ENCODE measurements at regions not wholly inside any gene's neighbourhood (a gene's known extent, or its start where the extent isn't known, plus 50 kb on each side); places are given as distances from the start of the nearest gene placed in this dataset.

- no peak for DNase-seq (ENCODE audit: low read depth)
These were observed 147.5 kb downstream of the CRYBB2 start for GRCh38 chr22:25366876-25367466.

- no peak for DNase-seq (ENCODE audit: low read depth)
These were observed 148.3 kb downstream of the CRYBB2 start for GRCh38 chr22:25367756-25368155.

- DNase-seq (ENCODE audit: low read depth): peak; percentile 65
These were observed 148.8 kb downstream of the CRYBB2 start for GRCh38 chr22:25368271-25368670.

GRCh38 chr22:25369041-25369440 lies 149.6 kb downstream of the CRYBB2 start:
- no peak for DNase-seq (ENCODE audit: low read depth)

GRCh38 chr22:25370322-25370721 lies 150.9 kb downstream of the CRYBB2 start:
- no peak for DNase-seq (ENCODE audit: low read depth)

GRCh38 chr22:25372000-25372595 lies 152.7 kb downstream of the CRYBB2 start:
- DNase-seq (ENCODE audit: low read depth): no peak

- no peak for DNase-seq (ENCODE audit: low read depth)
These were observed 154.5 kb downstream of the CRYBB2 start for GRCh38 chr22:25373961-25374360.

GRCh38 chr22:25374869-25375268 lies 155.4 kb downstream of the CRYBB2 start:
- DNase-seq (ENCODE audit: low read depth): no peak

GRCh38 chr22:25375683-25376082 lies 156.2 kb downstream of the CRYBB2 start:
- no peak for DNase-seq (ENCODE audit: low read depth)

- DNase-seq (ENCODE audit: low read depth): no peak
These were observed 158.3 kb downstream of the CRYBB2 start for GRCh38 chr22:25377699-25378098.

GRCh38 chr22:25380122-25380747 lies 160.8 kb downstream of the CRYBB2 start:
- no peak for DNase-seq (ENCODE audit: low read depth)

GRCh38 chr22:25382762-25383161 lies 163.3 kb downstream of the CRYBB2 start:
- no peak for DNase-seq (ENCODE audit: low read depth)

GRCh38 chr22:25383278-25383820 lies 163.9 kb downstream of the CRYBB2 start:
- DNase-seq (ENCODE audit: low read depth): no peak

- DNase-seq (ENCODE audit: low read depth): no peak
These were observed 164.5 kb downstream of the CRYBB2 start for GRCh38 chr22:25383892-25384291.

GRCh38 chr22:25386538-25386884 lies 167.1 kb downstream of the CRYBB2 start:
- DNase-seq (ENCODE audit: low read depth): no peak

GRCh38 chr22:25388415-25388814 lies 169.0 kb downstream of the CRYBB2 start:
- no peak for DNase-seq (ENCODE audit: low read depth)

- no peak for DNase-seq (ENCODE audit: low read depth)
These were observed 169.6 kb downstream of the CRYBB2 start for GRCh38 chr22:25388866-25389540.

- DNase-seq (ENCODE audit: low read depth): no peak
These were observed 170.1 kb downstream of the CRYBB2 start for GRCh38 chr22:25389541-25389919.

- no peak for DNase-seq (ENCODE audit: low read depth)
These were observed 171.1 kb downstream of the CRYBB2 start for GRCh38 chr22:25390297-25391240.

- no peak for DNase-seq (ENCODE audit: low read depth)
These were observed 171.9 kb upstream of the GRK3 start for GRCh38 chr22:25392584-25392983.

GRCh38 chr22:25393121-25393805 lies 171.2 kb upstream of the GRK3 start:
- no peak for DNase-seq (ENCODE audit: low read depth)

All from M059J (cell line).